Myocyte (in vitro differentiated cells): ENCODE measurements at regions not wholly inside any gene's neighbourhood (a gene's known extent, or its start where the extent isn't known, plus 50 kb on each side); places are given as distances from the start of the nearest gene placed in this dataset.
"Not testable (repeated sequence)": the region's sequence is repeated elsewhere in the genome, so short reads cannot be mapped to it uniquely, and the experiment has no call there.

Source experiments
- DNase-seq: peaks from one replicate; pipeline ENCODE4 v3.0.0-alpha.2; 2012; ENCODE audit warnings: low read depth

GRCh38 chr14:49249022-49249421 is 337.2 kb downstream of the RPS29 start:
- no peak for DNase-seq

DNA sequence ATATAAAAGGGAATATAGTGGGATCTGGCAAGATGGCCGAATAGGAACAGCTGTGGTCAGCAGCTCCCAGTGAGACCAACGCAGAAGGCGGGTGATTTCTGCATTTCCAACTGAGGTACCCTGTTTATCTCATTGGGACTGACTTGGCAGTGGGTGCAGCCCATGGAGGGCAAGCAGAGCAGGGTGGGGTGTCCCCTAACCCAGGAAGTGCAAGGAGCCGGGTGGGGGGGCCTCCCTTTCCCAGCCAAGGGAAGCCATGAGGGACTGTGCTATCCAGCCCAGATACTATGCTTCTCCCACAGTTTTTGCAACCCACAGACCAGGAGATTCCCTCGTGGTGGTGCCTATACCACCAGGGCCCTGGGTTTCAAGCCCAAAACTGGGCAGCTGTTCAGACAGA is 342.4 kb downstream of the RPS29 start:
- not testable (repeated sequence) for DNase-seq

- DNase-seq, result no peak
Measured at GRCh38 chr14:49240383-49240782, 345.8 kb downstream of the RPS29 start.

DNA sequence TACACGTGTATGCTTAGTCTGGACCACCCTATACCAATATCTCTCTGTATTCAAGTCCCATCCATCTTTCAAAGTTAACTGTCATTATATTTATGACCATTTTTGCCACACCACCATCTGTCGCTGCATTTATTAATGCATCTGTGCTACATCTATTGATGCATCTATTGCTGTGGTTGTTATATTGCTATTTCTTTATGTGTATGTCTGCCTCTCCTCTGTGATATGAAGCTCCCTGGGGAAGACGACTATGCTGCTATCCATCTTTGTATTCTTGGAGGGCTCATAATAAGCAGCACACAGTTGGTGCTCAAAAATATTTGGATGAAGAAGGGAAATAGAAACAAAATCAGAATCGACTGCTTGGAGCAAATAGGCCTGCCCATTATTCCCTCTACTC is 357.6 kb downstream of the RPS29 start:
- no peak for DNase-seq

- DNase-seq, result no peak
Measured at GRCh38 chr14:49221316-49221715, 364.9 kb downstream of the RPS29 start.

- DNase-seq, result no peak
Measured at GRCh38 chr14:49220492-49220891, 365.7 kb downstream of the RPS29 start.

DNA sequence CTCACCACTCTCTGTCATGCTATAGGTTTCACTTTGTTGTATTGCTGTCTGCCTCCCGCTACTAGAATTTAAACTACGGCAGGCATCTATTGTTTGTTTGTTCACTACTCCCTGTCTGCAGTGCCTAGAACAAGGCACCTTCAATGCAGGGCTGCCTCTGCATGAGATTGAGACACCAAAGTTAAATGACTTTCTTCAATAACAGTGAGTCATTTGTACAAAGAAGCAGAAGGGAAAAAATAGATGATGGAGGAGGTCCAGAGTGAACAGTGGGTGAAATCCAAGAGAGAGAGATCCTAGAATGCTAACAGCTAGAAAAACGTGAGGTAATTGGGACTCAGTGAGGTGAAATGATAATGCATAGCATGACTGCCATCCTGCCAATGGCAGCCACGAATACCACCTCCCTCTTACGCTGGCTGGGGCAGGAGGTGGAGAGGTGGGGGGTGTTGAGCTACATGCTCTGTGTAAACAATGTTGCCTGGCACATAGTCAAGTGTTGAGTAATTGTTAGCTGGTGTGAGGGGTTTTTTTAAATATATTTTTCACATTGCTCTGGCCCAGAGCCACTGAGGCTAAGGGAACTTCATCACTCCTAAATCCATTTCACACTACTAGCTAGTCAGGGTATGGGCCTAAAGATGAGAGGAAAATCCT is 367.6 kb downstream of the RPS29 start:
- DNase-seq, result no peak

DNA sequence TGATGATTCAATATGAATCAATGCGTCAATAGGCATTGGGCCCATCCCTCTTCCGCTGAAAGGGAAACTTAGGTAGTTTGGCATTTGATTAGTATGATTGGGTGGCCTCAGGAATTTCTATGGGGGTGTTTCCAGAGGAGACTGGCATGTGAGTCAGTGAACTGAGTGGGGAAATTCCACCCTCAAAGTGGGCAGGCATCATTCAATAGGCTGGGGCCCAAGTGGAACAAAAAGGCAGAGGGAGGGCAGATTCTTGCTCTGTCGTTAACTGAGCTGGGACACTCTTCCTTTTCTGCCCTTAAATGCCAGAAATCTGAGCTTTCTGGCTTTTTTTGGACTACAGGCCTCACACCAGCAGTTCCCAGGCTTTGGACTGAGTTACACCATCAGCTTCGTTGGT is 373.5 kb downstream of the RPS29 start:
- DNase-seq, result no peak

GRCh38 chr14:49209416-49209815 is 376.8 kb downstream of the RPS29 start:
- no peak for DNase-seq

DNA sequence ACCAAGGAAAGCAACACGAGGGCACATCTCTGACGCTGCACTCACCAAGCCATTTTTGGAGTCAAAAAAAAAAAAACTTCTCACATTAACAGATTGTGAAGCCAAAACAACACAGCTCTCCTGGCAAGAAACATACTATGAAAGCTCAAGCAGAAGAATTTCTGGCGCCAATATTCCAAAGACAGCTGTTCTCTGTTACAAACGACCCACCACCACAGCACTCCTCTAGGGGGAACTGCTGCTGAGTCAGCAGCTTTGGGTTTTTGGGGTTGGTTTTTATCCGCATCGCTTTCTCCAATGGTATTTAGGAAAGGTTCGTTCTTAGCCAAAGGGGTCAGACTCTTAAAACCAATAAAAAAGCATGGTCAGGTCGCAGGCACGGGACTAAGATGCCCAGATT is 379.4 kb downstream of the RPS29 start:
- no peak for DNase-seq

DNA sequence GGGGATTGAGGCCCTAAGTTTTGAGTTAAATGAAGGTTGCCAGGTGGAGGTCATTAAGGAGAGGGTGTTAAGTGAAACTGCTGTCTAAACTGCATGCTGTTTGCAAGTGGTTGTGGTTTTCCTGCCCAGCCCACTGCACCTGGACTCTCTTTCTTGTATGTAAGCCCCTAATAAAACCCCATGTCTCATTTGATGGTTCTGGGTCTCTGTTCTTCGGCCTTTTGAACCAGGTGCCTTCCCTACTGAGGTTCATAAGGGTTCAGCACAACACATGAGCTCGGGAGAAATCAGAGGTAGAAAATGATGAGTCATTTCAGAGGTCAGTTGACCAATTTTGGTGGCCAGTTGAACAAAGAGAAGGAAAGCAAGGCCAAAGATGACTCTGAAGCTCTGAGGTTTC is 382.5 kb downstream of the RPS29 start:
- no peak for DNase-seq

DNA sequence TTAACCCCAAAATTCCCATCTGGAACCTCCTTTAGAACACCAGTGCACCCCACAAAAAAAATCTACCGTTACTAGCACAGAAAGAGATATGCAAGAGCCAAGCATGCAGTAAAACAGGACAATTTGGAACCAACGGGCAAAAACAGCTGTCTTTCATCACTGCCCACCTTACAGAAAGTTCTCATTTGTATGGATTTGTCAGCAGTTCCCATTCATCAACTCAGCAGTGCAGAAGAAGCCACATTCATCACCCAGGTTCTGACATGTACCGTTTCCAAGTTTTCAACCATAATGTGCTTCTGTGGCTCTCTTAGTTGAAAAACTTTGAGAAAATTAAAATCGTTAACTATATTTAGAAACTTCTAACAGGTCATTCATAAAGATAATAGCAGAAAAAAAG is 387.0 kb downstream of the RPS29 start:
- DNase-seq, result no peak

- DNase-seq, result no peak
Measured at GRCh38 chr14:49196327-49196726, 389.9 kb downstream of the RPS29 start.

DNA sequence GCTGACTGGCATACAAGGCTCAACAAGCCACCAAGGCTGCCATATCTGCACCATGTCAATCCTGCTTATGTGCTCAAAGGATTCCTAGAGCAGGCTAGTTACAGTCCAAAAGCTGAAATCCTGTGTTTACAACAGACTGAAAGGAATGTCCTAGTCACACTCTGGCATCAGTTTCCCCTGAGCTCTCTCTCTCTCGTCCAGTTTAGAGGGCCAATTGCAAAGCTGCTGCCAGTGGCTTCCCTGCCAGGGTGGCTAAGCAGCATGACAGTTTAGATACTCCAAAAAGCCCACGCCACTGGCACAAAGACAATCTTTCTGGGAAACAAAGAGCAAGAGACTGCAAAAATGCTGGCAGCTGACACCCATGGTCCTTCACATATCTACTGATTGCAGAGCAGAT is 392.1 kb downstream of the RPS29 start:
- DNase-seq, result no peak

GRCh38 chr14:49193332-49194065 is 392.7 kb downstream of the RPS29 start:
- no peak for DNase-seq

DNA sequence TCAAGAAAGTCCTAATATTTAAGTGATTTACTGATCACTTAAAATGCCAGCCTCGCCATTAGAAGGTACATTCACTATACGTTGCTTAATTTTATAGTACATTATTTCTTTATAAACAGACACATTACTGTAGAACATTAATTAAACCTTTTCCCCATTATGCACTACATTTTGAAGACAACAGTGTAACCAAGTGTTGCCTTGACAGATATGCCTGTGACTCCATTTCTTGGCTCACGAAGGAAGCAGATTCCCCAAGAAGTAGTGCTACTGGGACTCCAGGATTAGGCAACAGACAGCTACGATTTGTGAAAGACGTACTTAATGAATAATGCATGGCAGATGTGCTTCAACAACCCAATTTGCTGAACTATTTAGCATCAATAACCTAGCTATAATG is 394.8 kb downstream of the RPS29 start:
- DNase-seq, result no peak

DNA sequence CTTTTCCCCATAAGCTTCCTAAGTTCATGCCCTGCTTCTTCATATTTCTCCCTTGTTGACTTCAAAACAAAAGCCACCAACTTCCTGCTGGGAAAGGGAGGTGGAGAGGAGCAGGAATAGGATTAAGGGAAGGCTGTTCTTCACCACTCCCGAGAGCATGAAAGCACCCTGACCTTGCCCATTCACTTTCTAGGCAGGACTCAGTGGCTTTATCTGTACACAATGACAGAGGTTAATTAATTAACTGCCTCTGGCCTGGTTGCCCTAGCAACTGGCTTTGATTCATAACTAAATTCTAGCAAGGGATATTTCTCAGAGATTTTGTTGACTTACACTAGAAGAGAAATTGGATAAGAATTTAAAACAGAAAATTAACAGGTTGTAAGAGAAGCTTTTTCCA is 396.8 kb downstream of the RPS29 start:
- no peak for DNase-seq

GRCh38 chr14:49187799-49188198 is 398.4 kb downstream of the RPS29 start:
- no peak for DNase-seq

DNA sequence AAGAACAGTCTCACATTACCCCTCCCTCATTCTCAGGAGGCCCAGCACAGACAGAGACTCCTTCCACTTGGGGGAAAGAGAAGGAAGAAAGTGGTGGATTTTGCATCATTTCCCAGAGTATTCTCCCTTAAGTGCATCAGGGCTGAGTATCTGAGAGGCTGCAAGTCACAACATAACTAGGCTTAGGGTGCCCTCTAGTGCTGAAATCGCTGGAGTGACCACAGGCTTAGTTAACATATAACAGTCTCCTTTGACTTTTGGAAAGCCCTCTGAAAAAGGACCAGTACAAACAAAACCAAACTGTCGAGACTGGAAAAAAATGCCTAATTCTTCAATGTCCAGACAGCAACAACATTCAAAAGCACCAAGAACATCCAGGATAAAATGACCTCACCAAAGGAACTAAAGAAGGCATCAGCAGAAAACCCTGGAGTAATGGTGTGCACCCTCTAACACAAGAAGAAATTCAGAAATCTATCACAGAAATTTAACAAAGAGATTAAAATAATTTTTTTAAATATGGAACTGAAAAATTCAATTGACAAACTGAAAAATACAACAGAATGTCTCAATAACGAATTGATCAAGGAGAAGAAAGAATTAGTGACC is 412.3 kb downstream of the RPS29 start:
- DNase-seq, result peak; percentile 4

- no peak for DNase-seq
Measured at GRCh38 chr14:49164074-49164473, 422.1 kb downstream of the RPS29 start.

- no peak for DNase-seq
Measured at GRCh38 chr14:49160983-49161382, 425.2 kb downstream of the RPS29 start.

GRCh38 chr14:49159081-49159480 is 427.1 kb downstream of the RPS29 start:
- no peak for DNase-seq

- DNase-seq, result no peak
Measured at GRCh38 chr14:49139593-49139992, 446.6 kb downstream of the RPS29 start.
